GM19035 (cell line): ENCODE measurements at regions not wholly inside any gene's neighbourhood (a gene's known extent, or its start where the extent isn't known, plus 50 kb on each side); places are given as distances from the start of the nearest gene placed in this dataset.

ENCODE experiments used
- ATAC-seq: cut with Tn5 transposase; IDR thresholded peaks from one replicate; pipeline ENCODE4 v1.9.1; 2021; ENCODE audit not compliant: unreplicated experiment

DNA sequence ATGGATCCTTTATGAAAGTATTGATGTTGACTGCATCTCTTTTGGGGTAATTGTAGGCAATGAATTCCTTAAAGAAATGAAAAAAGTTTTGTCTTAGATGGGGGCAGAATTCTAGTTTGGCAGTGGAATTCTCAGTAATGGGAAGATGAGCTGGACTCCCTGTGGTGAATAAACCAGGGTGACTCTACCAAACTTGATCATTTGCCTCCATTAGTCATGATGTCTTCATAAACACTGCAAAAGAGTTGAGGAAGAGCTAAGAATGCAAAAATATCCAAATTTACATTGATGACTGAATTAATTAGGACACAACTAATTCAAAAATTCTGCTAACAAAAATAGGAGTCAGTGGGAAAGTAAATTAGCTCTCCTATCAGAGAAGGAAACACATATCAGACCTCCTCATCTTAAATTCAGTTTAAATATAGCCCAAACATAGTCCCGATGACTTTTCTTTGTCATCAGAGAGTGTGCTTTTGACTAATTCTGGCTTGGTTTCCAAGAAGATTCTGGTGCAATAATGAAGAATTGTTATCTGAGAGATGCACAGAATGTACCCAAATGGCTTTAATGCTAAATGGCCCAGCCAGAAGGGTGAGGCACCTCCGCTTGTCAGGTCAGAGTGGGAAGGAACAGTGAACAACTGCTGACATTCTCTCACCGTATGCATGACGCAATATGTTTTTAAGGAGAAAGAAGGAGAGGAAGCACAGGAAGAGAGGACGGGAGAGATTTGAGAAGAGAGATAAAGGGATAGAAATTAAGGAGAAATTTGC lies 525.1 kb downstream of the LMO4 start:
- ATAC-seq: no peak

DNA sequence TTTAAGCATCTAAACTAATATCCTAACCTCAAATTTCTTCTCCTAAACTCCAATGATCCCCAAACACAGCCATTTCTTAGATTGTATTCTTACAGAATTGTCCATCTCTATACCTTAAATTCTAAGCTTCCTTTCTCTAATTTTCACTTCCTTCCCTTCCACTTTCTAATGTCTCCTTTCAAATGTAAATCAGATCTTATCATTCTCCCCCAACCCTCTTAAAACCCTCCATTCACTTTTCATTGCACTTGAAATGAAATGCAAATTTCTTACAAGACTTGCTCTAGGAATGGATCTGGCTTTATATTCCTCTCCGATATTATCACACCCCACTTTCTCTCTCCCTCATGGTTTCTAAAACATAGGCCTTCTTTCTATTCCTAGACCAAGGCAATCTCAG lies 534.6 kb downstream of the LMO4 start:
- ATAC-seq: no peak

GRCh38 chr1:87864676-87865075 lies 536.0 kb downstream of the LMO4 start:
- ATAC-seq: no peak

- no peak for ATAC-seq
Observed at GRCh38 chr1:87866416-87866815, 537.7 kb downstream of the LMO4 start.

DNA sequence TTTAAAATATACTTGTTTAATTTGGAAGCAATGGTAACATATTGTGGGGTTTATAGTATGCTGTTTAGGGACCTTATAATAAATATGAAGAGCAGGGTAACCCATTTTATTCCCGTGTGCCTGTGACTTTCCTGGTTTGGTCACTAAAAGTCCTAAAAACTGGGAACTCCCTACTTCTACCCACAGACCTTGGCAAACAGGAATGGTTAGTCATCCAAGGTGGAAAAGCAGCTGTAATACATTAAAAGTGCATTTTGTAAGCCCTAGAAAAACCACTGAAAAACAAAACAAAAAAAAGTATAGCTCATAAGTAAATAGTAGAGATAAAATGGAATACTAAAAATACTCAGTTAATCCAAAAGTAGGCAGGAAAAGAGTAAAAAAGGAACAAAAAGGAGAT lies 538.9 kb downstream of the LMO4 start:
- ATAC-seq: no peak

DNA sequence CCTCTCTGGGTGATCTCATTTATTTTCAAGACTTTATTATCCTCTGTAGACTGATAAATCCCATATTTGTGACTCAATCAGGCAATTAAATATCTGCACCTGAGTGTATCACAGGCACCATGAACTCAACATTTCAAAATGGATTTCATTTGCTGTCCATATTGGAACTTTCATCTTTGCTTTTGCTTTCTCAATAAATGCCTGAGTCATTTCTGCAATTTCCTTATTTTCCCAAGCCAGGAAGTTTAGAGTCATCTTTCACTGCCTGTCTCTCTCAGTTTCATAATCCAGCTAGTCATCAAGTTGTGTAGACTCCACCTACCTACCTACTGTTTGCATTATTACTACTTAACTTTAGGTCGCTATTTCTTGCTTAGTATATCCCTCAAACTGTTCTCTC lies 540.9 kb downstream of the LMO4 start:
- ATAC-seq: no peak

DNA sequence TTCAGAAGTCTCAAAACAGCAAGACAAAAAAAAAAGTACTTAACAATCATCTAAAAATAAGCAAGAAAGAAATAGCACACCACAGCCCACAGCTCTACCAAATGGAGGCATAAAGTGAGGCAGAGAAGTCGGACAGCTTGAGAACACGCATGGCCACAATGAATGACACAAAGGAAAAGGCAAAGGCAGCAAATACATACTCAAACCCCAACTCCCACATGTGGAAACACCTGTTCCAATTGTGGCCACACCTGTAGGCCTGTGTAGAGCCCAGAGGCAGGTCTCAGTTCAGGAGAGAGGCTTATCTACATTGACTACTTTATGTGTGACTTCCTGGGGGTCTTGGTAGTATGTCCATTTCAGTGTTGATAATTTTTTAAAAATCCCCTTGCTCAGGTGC lies 543.5 kb downstream of the LMO4 start:
- peak; percentile 57 for ATAC-seq

- ATAC-seq: no peak
Observed at GRCh38 chr1:87872692-87873091, 544.0 kb downstream of the LMO4 start.

- no peak for ATAC-seq
Observed at GRCh38 chr1:87878873-87879272, 550.2 kb downstream of the LMO4 start.

- ATAC-seq: no peak
Observed at GRCh38 chr1:87880098-87880760, 551.5 kb downstream of the LMO4 start.

- no peak for ATAC-seq
Observed at GRCh38 chr1:87880764-87881163, 552.1 kb downstream of the LMO4 start.

- no peak for ATAC-seq
Observed at GRCh38 chr1:87883906-87884305, 555.2 kb downstream of the LMO4 start.

GRCh38 chr1:87884581-87884980 lies 555.9 kb downstream of the LMO4 start:
- no peak for ATAC-seq

DNA sequence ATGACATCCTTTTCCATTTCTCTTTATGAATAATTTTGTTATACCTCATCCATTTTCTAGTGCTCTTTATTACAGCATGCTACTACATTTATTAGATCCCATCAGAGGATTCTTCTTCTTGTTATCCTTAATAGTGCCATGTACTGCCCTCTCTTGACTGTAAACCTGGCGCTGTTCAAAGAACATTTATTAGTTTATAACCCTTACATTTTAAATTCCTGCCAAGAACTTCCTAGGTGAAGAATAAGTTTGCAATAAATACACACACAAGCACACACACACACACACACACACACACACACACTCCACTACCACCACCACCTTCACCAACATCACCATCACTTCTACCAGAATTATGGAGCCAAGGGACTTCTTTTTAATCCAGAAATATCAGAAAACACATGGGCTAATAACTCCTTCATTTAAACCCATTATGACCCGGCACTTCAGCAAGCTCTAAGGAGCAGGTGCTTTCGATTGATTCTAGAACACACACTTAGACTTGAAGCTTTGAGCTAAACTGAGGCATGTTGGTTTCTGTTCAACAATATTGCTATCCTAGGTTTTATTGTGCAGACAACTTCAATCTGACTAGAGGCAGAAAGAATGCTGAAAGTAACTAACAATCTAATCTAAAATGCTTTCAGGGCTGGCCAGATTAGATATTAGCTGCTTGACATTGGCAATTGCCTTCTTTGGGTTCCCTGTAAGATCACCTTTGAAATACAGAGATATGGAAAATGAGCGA lies 556.8 kb downstream of the LMO4 start:
- no peak for ATAC-seq

- no peak for ATAC-seq
Observed at GRCh38 chr1:87887100-87887499, 558.4 kb downstream of the LMO4 start.

- ATAC-seq: no peak
Observed at GRCh38 chr1:87888446-87888845, 559.8 kb downstream of the LMO4 start.

- peak; percentile 42 for ATAC-seq
Observed at GRCh38 chr1:87894062-87894461, 565.4 kb downstream of the LMO4 start.

DNA sequence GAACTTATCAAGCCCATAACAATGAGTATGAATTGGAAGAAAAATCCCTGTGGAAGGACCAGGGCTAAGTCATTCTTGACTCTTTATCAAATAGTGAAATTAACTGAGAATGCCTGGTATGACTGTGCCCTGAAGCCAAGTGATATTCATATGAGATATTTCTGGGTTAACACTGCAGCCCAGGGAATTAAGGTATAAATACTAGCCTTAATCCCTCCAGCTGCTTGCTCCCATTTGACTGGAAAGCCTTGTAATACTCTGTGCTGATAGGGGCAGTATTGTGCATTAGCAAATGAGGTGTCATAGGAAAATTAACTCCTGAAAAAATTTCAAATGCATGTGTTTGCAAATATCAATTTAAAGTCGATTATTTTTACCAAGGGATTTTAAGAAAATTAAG lies 568.8 kb downstream of the LMO4 start:
- ATAC-seq: no peak

- ATAC-seq: no peak
Observed at GRCh38 chr1:87898431-87898830, 569.8 kb downstream of the LMO4 start.

GRCh38 chr1:87899017-87899416 lies 570.3 kb downstream of the LMO4 start:
- no peak for ATAC-seq

GRCh38 chr1:87899746-87900145 lies 571.1 kb downstream of the LMO4 start:
- ATAC-seq: no peak

- ATAC-seq: no peak
Observed at GRCh38 chr1:87902830-87903229, 574.1 kb downstream of the LMO4 start.
